GM12875 (cell line): ENCODE measurements at regions not wholly inside any gene's neighbourhood (a gene's known extent, or its start where the extent isn't known, plus 50 kb on each side); places are given as distances from the start of the nearest gene placed in this dataset.

Experiments used
- H3K4me3 ChIP-seq: one replicate; pipeline ENCODE4 v1.5.1; 2011; ENCODE audit warnings: low read depth, low read length, control low read depth
- TF ChIP-seq, protein P1 (sequence below): IDR thresholded peaks from 2 replicates; pipeline ENCODE4 v1.5.1; 2011; ENCODE audit warnings: low read depth, mild to moderate bottlenecking, control low read depth, inconsistent platforms, low read length, moderate library complexity, borderline replicate concordance; ENCODE audit not compliant: insufficient read depth

GRCh38 chr5:109961751-109962150 is 272.0 kb downstream of the MAN2A1 start:
- no peak overlapping the region for H3K4me3 ChIP-seq

GRCh38 chr5:109962882-109963603 is 273.3 kb downstream of the MAN2A1 start:
- H3K4me3 ChIP-seq = no peak overlapping the region
- TF ChIP-seq, protein P1, sequence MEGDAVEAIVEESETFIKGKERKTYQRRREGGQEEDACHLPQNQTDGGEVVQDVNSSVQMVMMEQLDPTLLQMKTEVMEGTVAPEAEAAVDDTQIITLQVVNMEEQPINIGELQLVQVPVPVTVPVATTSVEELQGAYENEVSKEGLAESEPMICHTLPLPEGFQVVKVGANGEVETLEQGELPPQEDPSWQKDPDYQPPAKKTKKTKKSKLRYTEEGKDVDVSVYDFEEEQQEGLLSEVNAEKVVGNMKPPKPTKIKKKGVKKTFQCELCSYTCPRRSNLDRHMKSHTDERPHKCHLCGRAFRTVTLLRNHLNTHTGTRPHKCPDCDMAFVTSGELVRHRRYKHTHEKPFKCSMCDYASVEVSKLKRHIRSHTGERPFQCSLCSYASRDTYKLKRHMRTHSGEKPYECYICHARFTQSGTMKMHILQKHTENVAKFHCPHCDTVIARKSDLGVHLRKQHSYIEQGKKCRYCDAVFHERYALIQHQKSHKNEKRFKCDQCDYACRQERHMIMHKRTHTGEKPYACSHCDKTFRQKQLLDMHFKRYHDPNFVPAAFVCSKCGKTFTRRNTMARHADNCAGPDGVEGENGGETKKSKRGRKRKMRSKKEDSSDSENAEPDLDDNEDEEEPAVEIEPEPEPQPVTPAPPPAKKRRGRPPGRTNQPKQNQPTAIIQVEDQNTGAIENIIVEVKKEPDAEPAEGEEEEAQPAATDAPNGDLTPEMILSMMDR = no peak

More at GRCh38 chr5:109961751-109962150, 272.0 kb downstream of the MAN2A1 start:
- TF ChIP-seq, protein P1 = no peak

DNA sequence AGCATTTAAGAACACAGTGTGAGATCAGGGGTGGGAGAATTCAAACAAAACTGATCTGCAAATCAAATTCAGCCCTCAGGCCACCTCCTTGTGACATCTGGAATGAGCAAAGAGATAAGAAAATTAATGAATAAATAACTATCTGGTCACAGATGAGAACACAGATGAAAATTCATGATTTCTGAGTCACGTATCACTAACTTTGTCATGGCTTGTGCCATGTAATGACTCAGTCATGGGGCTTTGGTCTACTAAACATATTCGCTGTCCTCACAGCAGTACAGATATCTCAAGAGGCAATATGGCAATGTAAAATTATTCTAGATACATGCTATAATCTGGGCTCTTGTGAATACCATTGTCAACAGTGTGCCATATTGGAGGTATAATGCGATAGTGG is 274.4 kb downstream of the MAN2A1 start:
- no peak overlapping the region for H3K4me3 ChIP-seq
- TF ChIP-seq, protein P1 = no peak

DNA sequence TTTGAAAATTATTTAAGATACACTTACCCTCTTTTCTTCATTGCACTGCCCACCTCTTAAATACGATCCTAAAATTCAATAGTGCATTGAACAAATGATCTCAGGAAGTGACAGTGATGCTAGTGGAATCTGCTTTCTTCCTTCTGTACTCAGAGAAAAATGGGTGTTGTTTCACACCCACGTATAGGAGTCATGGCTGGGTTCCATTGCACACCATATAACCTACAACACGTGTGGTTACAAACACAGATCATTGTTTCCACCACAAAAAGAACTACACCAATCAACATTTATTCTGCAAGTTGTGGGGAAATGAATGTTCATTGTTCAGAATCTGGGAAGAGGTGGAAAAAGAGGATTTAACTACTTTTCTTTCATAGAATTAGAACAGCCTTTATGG is 275.9 kb downstream of the MAN2A1 start:
- TF ChIP-seq, protein P1 = no peak
- no peak overlapping the region for H3K4me3 ChIP-seq

GRCh38 chr5:109971968-109972367 is 282.2 kb downstream of the MAN2A1 start:
- no peak overlapping the region for H3K4me3 ChIP-seq
- TF ChIP-seq, protein P1 = no peak

DNA sequence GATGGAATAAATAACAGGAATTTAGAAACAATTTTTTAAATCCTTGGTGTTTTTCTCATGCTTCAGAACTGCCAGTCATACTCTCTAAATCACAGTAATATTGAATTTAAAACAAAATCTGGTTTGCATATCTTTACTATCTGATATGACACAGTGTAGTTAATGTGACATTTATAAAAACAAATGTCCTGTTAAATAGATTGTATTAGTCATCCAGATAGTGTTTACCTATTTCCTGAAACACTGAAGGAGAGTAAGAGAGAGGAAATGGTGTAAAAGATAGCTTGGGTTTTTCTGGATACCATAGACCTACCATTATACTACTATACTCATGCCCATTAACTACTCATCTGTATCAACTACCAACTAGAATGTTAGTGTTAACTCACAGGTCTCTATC is 292.3 kb downstream of the MAN2A1 start:
- TF ChIP-seq, protein P1 = no peak
- no peak overlapping the region for H3K4me3 ChIP-seq

DNA sequence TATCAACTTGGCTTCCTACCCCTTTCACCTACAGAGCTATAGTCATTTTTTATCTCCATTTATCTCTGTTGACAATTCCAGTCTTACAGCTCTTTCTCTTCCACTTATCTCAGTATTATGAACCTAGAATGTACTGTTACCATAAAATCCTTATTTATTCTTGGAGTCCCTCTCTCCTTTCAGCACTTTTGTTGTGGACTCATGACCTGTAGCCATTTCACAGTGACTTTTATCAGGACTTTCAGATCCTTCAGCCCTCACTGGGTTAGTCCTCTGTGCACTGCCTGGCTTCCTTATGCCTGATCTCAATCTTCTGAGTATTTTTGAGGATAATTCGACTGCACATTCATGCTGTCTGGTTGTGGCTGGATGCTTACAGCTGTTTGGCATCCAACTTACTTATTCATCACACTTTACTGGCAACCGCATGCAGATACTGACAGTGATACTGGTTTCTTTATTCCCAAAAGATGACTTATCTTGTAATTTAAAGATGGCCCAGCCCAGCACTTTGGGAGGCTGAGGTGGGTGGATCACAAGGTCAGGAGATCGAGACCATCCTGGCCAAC is 293.3 kb downstream of the MAN2A1 start:
- TF ChIP-seq, protein P1 = no peak
- H3K4me3 ChIP-seq = no peak overlapping the region
